Left lobe of liver (tissue), 2 donors: ENCODE measurements at regions not wholly inside any gene's neighbourhood (a gene's known extent, or its start where the extent isn't known, plus 50 kb on each side); places are given as distances from the start of the nearest gene placed in this dataset.
"Not testable (repeated sequence)": the region's sequence is repeated elsewhere in the genome, so short reads cannot be mapped to it uniquely, and the experiment has no call there.

Source experiments
- ATAC-seq: fragments of 200-7000 bp; cut with Tn5 transposase; one replicate; pipeline ENCODE4 v1.9.1; 2020; ENCODE audit warnings: mild to moderate bottlenecking, moderate library complexity
- DNase-seq: peaks from one replicate; pipeline ENCODE4 v3.0.0-alpha.2; 2020; ENCODE audit warnings: low spot score
- donor health status: DM: no; HTN: no; CAD: no; lungs with moderate emphysema.
- donor health status: DM: no; HTN: yes; CAD: no.

DNA sequence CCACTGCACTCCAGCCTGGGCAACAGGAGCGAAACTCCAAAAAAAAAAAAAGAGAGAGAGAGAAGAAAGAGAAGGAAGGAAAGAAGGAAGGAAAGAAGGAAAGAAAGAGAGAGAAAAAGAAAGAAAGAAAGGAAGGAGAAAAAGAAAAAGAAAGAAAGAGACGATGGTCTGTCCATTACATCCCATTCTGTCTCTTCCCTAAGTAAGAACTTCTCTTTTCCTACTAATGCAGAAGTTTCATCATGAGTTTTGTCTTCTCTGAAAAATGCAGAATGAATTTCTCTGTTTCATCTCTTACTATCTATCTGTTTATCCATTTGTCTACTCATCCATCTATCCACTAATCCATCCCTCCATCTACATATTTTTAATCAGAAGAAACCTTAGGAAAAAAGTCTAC, 94.9 kb upstream of the MED13 start:
- DNase-seq, result no peak
- ATAC-seq, result no peak

DNA sequence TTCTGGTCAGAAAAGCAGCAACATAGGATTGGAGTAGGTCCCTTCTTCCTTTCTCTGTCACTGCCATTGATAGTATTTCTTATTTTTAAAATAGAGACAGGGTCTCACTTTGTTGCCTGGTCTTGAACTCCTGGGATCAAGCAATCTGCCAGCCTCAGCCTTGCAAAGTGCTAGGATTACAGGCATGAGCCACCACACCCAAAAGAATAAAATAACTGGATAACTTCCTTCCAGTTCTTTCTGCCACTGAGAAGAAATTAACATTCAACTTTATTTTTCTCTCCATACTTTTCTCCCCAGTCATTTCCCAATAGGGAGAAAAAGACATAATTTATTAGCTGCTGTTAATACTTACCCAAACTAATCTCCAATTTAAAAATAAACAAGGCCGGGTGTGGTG, 91.9 kb upstream of the MED13 start:
- ATAC-seq, result no peak
- DNase-seq, result no peak

DNA sequence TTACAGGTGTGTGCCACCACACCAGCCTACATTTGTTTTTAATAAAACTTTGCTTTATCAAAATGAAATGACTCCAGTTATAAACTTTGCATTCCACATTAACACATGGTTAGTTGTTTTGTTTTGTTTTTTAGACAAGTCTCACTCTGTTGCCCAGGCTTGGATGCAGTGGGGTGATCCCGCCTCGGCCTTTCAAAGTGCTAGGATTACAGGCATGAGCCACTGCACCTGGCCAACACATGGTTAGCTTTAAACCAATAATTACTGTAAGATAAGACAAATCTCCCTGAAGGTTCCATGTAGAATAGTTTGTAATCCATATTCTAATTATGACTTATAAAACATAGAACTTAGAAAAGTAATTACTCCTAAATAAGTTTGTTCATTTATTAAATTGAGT, 89.8 kb upstream of the MED13 start:
- DNase-seq, result no peak
- no peak for ATAC-seq

GRCh38 chr17:62150471-62150870, 85.4 kb upstream of the MED13 start:
- ATAC-seq, result no peak
- no peak for DNase-seq

DNA sequence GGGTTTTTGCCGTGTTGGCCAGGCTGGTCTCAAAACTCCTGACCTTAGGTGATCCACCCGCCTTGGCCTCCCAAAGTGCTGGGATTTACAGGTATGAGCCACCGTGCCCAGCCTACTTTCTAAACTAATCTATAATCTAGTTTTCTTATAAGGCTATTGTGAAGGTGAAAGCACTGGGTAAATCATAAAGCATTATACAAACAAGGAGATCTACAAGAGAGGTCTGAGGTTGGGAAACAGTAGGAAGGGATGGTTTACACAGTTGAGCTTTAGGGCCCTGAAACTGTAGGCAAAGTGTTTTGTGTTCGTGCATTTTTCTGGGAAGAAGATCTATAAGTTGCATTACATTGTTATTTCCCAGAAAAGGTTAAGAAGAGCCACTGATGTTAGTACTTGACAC, 84.9 kb upstream of the MED13 start:
- DNase-seq (no peak), ATAC-seq (no peak)

DNA sequence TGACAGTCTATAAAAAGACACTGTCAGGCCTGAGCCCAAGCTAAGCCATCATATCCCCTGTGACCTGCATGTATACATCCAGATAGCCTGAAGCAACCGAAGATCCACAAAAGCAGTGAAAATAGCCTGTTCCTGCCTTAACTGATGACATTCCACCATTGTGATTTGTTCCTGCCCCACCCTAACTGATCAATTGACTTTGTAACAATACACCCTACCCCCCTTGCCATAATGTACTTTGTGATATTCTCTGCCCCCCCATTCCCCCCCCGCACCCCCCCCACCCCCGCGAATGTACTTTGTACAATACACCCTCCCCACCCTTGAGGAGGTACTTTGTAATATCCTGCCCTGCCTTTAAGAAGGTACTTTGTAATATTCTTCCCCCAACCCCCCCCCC, 82.2 kb upstream of the MED13 start:
- ATAC-seq (no peak), DNase-seq (no peak)

- DNase-seq (no peak), ATAC-seq (no peak)
These were observed 75.8 kb upstream of the MED13 start for GRCh38 chr17:62140836-62141235.

DNA sequence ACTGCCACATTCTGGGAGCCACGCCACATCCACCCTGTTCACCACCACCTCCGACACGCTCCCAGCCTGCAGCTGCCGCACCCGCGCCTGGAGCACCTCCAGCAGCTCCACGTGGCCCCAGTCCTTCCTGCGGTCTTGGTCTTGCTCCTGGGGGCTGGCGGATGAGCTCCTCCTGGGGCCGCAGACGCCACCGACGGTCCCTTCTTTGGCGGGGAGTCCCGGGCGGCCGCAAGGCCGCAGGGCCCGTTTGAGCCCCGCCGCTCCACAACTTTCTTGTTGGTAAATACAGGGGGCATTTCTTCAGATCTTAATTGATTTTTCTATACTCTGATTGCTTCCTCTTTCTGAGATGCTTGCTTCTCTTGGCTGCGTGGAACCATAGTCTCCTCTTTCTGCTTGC, 75.3 kb upstream of the MED13 start:
- DNase-seq (no peak), ATAC-seq (no peak)

GRCh38 chr17:62139690-62140354, 74.7 kb upstream of the MED13 start:
- not testable (repeated sequence) for ATAC-seq, DNase-seq

- DNase-seq, result no peak
These were observed 74.1 kb upstream of the MED13 start for GRCh38 chr17:62139141-62139540.

GRCh38 chr17:62138676-62139121, 73.6 kb upstream of the MED13 start:
- peak; percentile 13 for ATAC-seq
- DNase-seq, result not testable (repeated sequence)

More at GRCh38 chr17:62139141-62139540, 74.1 kb upstream of the MED13 start:
- ATAC-seq, result no peak

DNA sequence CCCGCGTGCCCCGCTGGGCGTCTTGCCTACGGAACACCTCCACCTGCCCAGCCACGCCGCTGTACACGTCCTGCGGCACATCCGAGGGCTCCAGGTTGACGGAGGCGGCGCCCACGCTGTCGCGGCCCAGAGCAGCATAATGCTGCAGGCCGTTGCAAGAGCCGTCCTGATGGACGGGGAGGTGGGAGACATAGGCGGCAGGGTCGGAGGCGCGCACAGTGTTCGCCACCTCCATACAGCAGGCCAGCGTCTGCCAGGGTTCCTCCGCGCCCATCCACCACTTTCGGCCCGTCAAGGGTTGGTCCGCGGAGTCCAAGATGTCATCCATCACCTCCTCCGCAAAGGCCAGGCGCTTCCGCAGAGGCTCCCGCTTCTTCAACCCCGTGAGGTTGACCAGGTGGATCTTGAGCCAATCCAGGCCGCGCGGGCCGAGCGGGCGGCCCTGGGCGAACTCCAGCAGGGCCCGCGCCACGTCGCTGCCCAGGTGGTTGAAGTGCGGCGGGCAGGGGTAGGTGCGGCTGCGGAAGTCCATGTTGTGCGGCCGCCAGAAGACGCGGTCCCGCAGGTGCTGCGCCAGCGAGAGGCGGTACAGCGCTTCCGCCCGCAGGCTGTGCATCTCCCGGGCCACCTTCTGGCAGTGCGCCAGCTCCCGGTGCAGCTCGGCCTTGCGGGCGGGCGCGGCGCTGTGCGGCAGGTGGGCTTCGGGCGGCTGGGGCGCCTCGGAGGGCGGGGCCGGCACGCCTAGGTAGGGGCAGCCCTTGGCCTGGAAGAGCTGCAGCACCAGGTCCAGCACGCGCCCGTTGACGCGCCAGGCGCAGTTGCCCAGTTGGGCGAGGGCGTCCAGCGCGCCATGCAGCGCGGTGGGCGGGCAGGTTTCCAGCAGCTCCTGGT, 72.9 kb upstream of the MED13 start:
- not testable (repeated sequence) for DNase-seq, ATAC-seq

DNA sequence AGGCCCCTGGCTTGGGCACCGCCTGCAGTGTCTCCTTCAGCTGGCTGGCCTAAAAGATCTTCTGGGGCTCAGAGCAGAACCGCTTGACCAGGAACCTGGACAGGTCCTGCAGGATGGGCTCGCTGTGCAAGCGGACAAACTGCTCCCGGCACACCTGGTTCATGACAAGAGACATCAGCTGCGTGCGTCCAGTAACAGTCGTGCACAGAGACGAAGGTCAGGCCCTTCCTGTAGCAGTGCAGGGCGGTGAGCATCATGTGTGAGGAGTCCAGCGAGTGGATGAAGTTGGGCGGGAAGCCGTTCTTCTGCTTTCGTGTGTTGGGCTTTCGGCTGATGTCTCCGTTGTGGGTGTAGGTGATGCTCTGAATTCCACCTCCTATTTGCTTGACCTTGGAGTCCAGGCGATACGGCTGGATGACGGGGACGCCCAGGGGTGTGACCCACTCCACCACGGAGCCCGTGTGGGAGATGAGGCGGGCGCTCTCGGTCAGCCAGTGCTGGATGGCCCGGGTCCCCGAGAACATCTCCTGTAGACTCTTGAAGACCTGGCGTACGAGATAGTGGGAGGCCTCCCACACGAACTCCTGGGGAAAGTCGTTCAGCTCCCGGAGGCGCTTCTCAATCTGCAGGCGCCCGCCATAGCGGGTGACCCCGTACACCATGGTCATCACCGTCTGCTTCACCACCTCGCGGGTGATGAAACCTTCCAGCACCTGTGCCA, 72.1 kb upstream of the MED13 start:
- ATAC-seq, result not testable (repeated sequence)

DNA sequence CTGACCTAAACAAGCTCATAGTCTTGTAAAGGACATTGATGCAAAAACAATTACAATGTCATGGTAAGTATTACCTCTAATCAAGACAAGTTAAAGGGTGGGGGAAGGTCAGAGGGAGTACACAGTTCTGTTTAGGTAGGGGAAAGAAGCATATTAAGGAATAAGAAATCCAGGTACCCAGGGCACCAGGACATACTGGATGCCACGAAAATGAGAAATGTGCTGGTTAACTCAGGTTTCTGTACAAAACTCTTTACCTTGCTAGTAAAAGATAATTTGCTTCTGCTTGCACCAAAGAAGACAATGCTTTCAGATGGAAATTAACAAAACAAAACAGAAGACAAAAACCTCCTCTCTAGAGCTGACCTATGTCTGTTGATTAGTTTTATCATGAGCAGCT, 70.7 kb upstream of the MED13 start:
- ATAC-seq, result no peak
- no peak for DNase-seq

More for the DNA sequence above, 72.1 kb upstream of the MED13 start:
- DNase-seq, result not testable (repeated sequence)

GRCh38 chr17:62135096-62135495, 70.0 kb upstream of the MED13 start:
- DNase-seq, ATAC-seq: not testable (repeated sequence)

- ATAC-seq, result no peak
- DNase-seq, result no peak
These were observed 69.3 kb upstream of the MED13 start for GRCh38 chr17:62134397-62134796.

GRCh38 chr17:62131271-62131670, 66.2 kb upstream of the MED13 start:
- not testable (repeated sequence) for ATAC-seq, DNase-seq

DNA sequence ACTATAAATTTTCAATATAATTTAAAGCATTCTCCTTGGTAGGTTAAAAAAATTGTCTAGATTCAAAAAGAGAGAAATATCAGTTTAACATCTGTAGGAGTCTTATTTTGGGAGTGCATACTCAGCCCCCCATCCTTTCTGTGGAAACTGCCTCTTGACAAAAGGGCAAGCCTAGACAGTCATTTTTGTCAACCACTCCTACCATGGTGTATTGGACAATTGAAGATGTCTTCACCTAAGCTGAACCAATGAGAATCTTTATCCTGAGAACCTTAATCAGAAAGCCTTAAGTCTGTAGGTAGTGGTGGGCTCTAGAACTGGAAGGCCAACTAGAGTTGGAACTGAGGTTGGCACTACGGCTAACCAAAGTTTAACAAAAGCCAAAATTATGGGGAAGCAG, 65.7 kb upstream of the MED13 start:
- ATAC-seq (no peak), DNase-seq (no peak)

GRCh38 chr17:62126292-62126691, 61.2 kb upstream of the MED13 start:
- no peak for DNase-seq
- ATAC-seq, result no peak

DNA sequence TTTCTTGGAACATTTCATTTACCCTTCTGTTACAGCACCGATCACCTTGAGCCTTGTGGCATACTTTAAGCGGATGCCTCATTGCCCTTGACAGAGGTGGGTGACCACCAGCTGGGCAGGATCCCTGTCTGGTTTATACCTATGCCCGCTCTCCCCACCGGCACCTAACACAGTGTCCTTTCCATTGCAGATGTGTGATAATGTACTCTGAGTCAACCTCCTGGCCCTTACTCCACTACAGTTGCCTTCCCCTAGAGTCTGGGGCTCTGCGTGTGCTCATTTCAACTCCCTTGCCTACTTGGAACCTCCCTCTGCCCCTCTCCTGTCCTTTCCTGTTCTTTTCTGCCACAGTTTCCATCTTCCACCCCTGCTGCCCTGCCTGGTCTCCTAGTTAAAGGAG, 60.2 kb upstream of the MED13 start:
- DNase-seq (no peak), ATAC-seq (no peak)

- DNase-seq, result no peak
- no peak for ATAC-seq
These were observed 56.1 kb upstream of the MED13 start for GRCh38 chr17:62121025-62121730.
